AG04449 (cell line): ENCODE measurements at regions not wholly inside any gene's neighbourhood (a gene's known extent, or its start where the extent isn't known, plus 50 kb on each side); places are given as distances from the start of the nearest gene placed in this dataset.

Experiments used
- CTCF ChIA-PET: fragments of 350-600 bp; formaldehyde crosslinking; extraction: SDS; loops from one replicate; lab custom pipeline; 2021; ENCODE audit warnings: antibody characterized with exemption; lab: Yijun Ruan, JAX
- POLR2A ChIA-PET: fragments of 400-600, 350-600 bp; formaldehyde crosslinking; extraction: SDS; loops from one replicate; lab custom pipeline; 2020; ENCODE audit warnings: antibody characterized with exemption, inconsistent platforms; lab: Yijun Ruan, JAX
- DNase-seq: peaks from one replicate; pipeline ENCODE4 v3.0.0-alpha.2; 2010; ENCODE audit warnings: low read depth, low spot score
- H3K4me3 ChIP-seq: 2 replicates; pipeline ENCODE4 v1.5.1; 2011; ENCODE audit warnings: low read depth, mild to moderate bottlenecking, control low read depth, low read length
- TF ChIP-seq, protein P1 (sequence below): IDR thresholded peaks from one replicate; pipeline ENCODE4 v1.5.1; 2011; ENCODE audit warnings: mild to moderate bottlenecking, moderate library complexity, low read length, control low read depth, inconsistent platforms; ENCODE audit not compliant: insufficient read depth; ENCODE audit errors: missing control alignments

DNA sequence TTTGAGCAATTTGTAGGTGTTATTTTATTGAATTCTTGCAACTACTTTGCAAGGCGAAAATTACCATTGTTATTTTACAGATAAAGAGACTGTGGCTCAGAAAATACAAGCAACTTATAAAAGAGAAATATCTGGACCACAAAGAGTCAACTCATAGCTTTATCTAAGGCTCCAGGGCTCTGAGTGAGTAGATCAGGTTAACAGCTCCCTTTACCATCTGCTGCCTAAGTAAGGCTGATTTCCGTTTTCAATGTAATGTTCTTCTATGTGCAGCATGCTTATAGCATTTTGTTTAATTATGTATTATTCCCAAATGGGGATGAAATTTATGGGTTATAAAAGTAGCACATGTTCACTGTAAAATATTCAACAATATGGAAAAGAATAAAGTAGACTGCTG lies 299.1 kb upstream of the TNP1 start:
- ChIA-PET CTCF (interaction anchor here (1.3 kb wide), 2 partner anchors 13 to 463 kb away, joined by 3 to 4 read pairs; partner anchors contain the start of gene IGFBP5), POLR2A (no interaction called here)
- TF ChIP-seq, protein P1, sequence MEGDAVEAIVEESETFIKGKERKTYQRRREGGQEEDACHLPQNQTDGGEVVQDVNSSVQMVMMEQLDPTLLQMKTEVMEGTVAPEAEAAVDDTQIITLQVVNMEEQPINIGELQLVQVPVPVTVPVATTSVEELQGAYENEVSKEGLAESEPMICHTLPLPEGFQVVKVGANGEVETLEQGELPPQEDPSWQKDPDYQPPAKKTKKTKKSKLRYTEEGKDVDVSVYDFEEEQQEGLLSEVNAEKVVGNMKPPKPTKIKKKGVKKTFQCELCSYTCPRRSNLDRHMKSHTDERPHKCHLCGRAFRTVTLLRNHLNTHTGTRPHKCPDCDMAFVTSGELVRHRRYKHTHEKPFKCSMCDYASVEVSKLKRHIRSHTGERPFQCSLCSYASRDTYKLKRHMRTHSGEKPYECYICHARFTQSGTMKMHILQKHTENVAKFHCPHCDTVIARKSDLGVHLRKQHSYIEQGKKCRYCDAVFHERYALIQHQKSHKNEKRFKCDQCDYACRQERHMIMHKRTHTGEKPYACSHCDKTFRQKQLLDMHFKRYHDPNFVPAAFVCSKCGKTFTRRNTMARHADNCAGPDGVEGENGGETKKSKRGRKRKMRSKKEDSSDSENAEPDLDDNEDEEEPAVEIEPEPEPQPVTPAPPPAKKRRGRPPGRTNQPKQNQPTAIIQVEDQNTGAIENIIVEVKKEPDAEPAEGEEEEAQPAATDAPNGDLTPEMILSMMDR: no peak
- H3K4me3 ChIP-seq: no peak overlapping the region
- DNase-seq: no peak

DNA sequence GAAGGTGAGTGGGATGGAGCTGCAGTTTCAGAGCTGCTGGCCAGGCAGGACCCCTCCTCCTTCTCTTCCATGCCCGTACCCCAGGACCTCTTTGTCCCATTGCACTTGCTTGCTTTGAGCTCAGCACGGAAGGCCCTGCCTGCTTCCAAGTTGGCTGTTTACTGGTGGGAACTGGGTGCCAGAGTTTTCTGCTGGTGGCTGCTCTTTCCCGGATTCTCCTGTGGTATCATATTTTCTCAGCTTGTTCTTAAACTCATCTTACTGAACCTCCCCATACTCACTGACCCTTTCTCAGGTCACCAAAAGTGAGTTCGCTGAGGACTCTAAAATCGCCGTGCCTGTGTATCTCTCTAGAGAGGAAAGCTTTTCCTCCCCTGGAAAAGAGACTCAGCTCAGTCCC lies 297.7 kb upstream of the TNP1 start:
- H3K4me3 ChIP-seq: no peak overlapping the region
- no peak for DNase-seq
- CTCF ChIA-PET: interaction anchor here (1.2 to 1.6 kb wide), 3 partner anchors 9 to 459 kb away, joined by 4 to 12 read pairs (median 8); no protein-coding TSS in a partner anchor
- POLR2A ChIA-PET: no interaction called here
- TF ChIP-seq, protein P1: no peak

DNA sequence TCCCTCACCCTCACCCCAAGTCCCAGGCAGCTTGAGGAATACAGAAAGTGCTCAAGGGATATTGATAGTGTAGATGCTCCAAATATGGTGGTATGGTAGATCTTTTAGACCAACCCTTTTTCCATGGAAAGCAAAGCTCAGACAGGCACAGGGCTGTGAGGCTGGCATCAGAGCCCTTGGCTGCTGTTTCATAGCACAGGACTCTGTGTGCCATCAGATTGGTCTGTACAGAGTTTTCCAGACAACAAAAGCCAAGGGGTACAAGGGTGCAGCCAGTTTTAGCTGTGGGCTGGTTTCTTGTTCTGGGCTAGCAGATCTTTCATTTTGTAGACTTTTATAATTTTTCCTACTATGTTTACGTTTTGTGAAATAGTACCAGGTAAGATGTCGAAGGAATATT lies 296.9 kb upstream of the TNP1 start:
- ChIA-PET POLR2A (no interaction called here), CTCF (interaction anchor here (1.2 to 1.7 kb wide), 2 partner anchors 10 to 15 kb away, joined by 4 to 5 read pairs; no protein-coding TSS in a partner anchor)
- H3K4me3 ChIP-seq: no peak overlapping the region
- no peak for DNase-seq
- TF ChIP-seq, protein P1: no peak

DNA sequence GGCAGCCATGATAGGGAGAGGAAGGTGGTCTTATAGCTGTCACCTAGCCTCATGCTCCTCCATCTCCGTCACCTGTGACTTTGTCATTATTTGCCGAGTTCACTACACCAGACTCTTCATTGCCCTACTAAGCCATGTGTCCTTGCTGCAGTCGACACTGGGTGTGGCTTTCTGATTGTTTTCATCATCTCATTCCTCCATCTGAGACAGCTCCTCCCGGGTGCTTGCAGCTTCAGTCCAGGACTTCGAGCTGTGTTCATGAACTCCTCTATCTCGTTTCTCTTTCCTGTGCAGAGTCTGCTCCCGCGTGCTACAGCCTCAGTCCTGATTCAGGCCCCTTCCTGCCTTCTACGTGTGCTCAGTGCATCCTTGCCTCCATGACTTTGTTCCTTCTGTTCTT lies 295.1 kb upstream of the TNP1 start:
- DNase-seq: no peak
- H3K4me3 ChIP-seq: no peak overlapping the region
- TF ChIP-seq, protein P1: no peak
- ChIA-PET CTCF (no interaction called here), POLR2A (no interaction called here)

DNA sequence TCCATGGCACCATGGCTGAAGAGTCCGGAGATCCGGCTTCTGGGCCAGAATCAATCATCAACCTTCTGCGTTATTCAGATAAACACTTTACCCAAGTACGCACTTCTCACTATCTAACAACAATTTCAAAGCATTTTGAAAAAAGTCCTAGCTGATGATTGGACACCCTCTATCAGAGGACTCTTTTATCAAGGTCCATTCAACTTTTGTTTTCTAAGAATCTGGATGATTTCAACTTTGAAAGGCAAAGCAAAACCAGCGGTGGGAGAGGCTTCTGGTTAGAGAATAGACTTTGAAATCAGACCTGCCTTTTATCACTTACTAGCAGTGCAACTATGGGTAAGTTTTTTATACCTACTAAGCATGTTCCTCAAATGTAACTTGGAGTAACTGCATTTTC lies 293.6 kb upstream of the TNP1 start:
- no peak overlapping the region for H3K4me3 ChIP-seq
- POLR2A ChIA-PET: no interaction called here
- CTCF ChIA-PET: interaction anchor here (0.7 to 2.1 kb wide), 4 partner anchors 10 to 455 kb away, joined by 3 to 8 read pairs (median 4); no protein-coding TSS in a partner anchor
- DNase-seq: no peak
- TF ChIP-seq, protein P1: no peak

DNA sequence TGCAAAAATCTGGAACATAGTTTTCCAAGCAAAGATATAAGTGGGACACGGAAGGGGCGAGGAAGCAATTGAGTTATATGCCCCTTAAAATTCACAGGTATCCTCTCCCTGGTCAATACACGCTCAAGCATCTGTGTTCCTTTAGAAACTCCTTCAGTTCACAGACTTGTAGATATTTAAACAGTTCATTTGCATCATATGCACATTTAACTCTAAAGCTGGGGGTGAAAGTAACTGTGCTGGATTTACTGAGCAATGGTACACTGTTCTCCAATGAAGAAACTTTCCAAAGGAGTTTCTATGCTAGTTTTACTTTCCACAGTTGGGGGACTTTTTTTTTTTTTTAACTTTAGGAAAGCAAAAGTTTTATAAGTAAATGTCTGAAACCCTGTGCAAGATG lies 293.0 kb upstream of the TNP1 start:
- H3K4me3 ChIP-seq: no peak overlapping the region
- POLR2A ChIA-PET: no interaction called here
- DNase-seq: no peak
- TF ChIP-seq, protein P1: no peak
- CTCF ChIA-PET: interaction anchor here (0.7 to 2.1 kb wide), 3 partner anchors 10 to 454 kb away, joined by 4 to 8 read pairs (median 4); no protein-coding TSS in a partner anchor
